Jurkat, Clone E6-1 (cell line): ENCODE measurements at regions not wholly inside any gene's neighbourhood (a gene's known extent, or its start where the extent isn't known, plus 50 kb on each side); places are given as distances from the start of the nearest gene placed in this dataset.
"Not testable (repeated sequence)": the region's sequence is repeated elsewhere in the genome, so short reads cannot be mapped to it uniquely, and the experiment has no call there.

Source experiments
- DNase-seq: peaks from one replicate; pipeline ENCODE4 v3.0.0-alpha.2; 2011; ENCODE audit warnings: low read depth, low spot score
- H3K4me3 ChIP-seq: 2 replicates; pipeline ENCODE4 v1.5.1; 2011; ENCODE audit warnings: mild to moderate bottlenecking, low read length, control low read depth, moderate library complexity

- not testable (repeated sequence) for DNase-seq, H3K4me3 ChIP-seq
Observed at GRCh38 chrX:99234384-99234783, 1175.7 kb downstream of the PCDH19 start.

- H3K4me3 ChIP-seq = no peak overlapping the region
- no peak for DNase-seq
Observed at GRCh38 chrX:99192421-99192820, 1217.7 kb downstream of the PCDH19 start.

GRCh38 chrX:99184153-99184552 is 1225.9 kb downstream of the PCDH19 start:
- no peak overlapping the region for H3K4me3 ChIP-seq
- DNase-seq = no peak

- H3K4me3 ChIP-seq = no peak overlapping the region
- DNase-seq = no peak
Observed at GRCh38 chrX:99172958-99173357, 1237.1 kb downstream of the PCDH19 start.

GRCh38 chrX:99142745-99143144 is 1267.3 kb downstream of the PCDH19 start:
- DNase-seq = no peak
- H3K4me3 ChIP-seq = no peak overlapping the region

GRCh38 chrX:99137488-99137887 is 1272.6 kb downstream of the PCDH19 start:
- H3K4me3 ChIP-seq = no peak overlapping the region
- DNase-seq = no peak

- no peak overlapping the region for H3K4me3 ChIP-seq
- no peak for DNase-seq
Observed at GRCh38 chrX:99117011-99117410, 1293.1 kb downstream of the PCDH19 start.

- no peak overlapping the region for H3K4me3 ChIP-seq
- no peak for DNase-seq
Observed at GRCh38 chrX:99095965-99096635, 1314.0 kb downstream of the PCDH19 start.

GRCh38 chrX:99091459-99091858 is 1318.6 kb downstream of the PCDH19 start:
- H3K4me3 ChIP-seq = no peak overlapping the region
- DNase-seq = no peak

- no peak for DNase-seq
- H3K4me3 ChIP-seq = no peak overlapping the region
Observed at GRCh38 chrX:99078301-99078700, 1331.8 kb downstream of the PCDH19 start.

GRCh38 chrX:99077099-99077498 is 1333.0 kb downstream of the PCDH19 start:
- no peak overlapping the region for H3K4me3 ChIP-seq
- no peak for DNase-seq

- no peak overlapping the region for H3K4me3 ChIP-seq
- DNase-seq = no peak
Observed at GRCh38 chrX:99073551-99073950, 1336.5 kb downstream of the PCDH19 start.

- no peak for DNase-seq
- no peak overlapping the region for H3K4me3 ChIP-seq
Observed at GRCh38 chrX:99051639-99052038, 1358.4 kb downstream of the PCDH19 start.

- DNase-seq = no peak
- no peak overlapping the region for H3K4me3 ChIP-seq
Observed at GRCh38 chrX:99033226-99033901, 1376.7 kb downstream of the PCDH19 start.

- no peak overlapping the region for H3K4me3 ChIP-seq
- no peak for DNase-seq
Observed at GRCh38 chrX:99010957-99011356, 1399.1 kb downstream of the PCDH19 start.

- no peak for DNase-seq
Observed at GRCh38 chrX:99001286-99001685, 1408.8 kb downstream of the PCDH19 start.

GRCh38 chrX:98962996-98963395 is 1447.1 kb downstream of the PCDH19 start:
- H3K4me3 ChIP-seq = no peak overlapping the region
- no peak for DNase-seq

More at GRCh38 chrX:99001286-99001685, 1408.8 kb downstream of the PCDH19 start:
- no peak overlapping the region for H3K4me3 ChIP-seq

GRCh38 chrX:98956014-98956413 is 1454.1 kb downstream of the PCDH19 start:
- no peak overlapping the region for H3K4me3 ChIP-seq
- DNase-seq = no peak

- H3K4me3 ChIP-seq = no peak overlapping the region
- DNase-seq = no peak
Observed at GRCh38 chrX:98939456-98939855, 1470.6 kb downstream of the PCDH19 start.

GRCh38 chrX:98931216-98931615 is 1478.9 kb downstream of the PCDH19 start:
- no peak for DNase-seq
- H3K4me3 ChIP-seq = no peak overlapping the region

- no peak for DNase-seq
- H3K4me3 ChIP-seq = no peak overlapping the region
Observed at GRCh38 chrX:98924511-98924910, 1485.6 kb downstream of the PCDH19 start.
